A673 (cell line): ENCODE measurements at regions not wholly inside any gene's neighbourhood (a gene's known extent, or its start where the extent isn't known, plus 50 kb on each side); places are given as distances from the start of the nearest gene placed in this dataset.
A peak's percentile ranks its signal among the peaks of the same experiment; 100 is the strongest.

ENCODE experiments used
- BruUV-seq: library from RNA; stranded (reverse); fragments of 400-500 nt; replicated peaks from 2 replicates; lab custom pipeline; 2021; lab: Mats Ljungman, UMichigan
- CTCF ChIA-PET: fragments of 300-600 bp; sonication (Branson Sonifier 250); formaldehyde crosslinking; loops from one replicate; lab custom pipeline; 2022; ENCODE audit warnings: antibody characterized with exemption; lab: Charles Lee
- POLR2A ChIA-PET: fragments of 300-600 bp; sonication (Branson Sonifier 250); formaldehyde crosslinking; loops from one replicate; lab custom pipeline; 2022; ENCODE audit warnings: antibody characterized with exemption; ENCODE audit not compliant: low non-redundant PET; lab: Charles Lee
- DNase-seq: peaks from one replicate; pipeline ENCODE4 v3.0.0-alpha.2; 2015; ENCODE audit warnings: low spot score
- H3K27ac ChIP-seq: fragments of 200-600 bp; sonication (generic); 2 replicates; pipeline ENCODE4 v1.5.1; 2016; ENCODE audit warnings: mixed run types, low read depth, mild to moderate bottlenecking, mixed read lengths, antibody characterized with exemption, low read length; ENCODE audit not compliant: poor library complexity, severe bottlenecking
- H3K27me3 ChIP-seq: fragments of 200-600 bp; sonication (generic); replicated peaks from 2 replicates; pipeline ENCODE4 v1.6.1; 2017; ENCODE audit warnings: mixed run types, low read depth, mild to moderate bottlenecking, mixed read lengths, antibody characterized with exemption, low read length; ENCODE audit not compliant: insufficient read depth, poor library complexity
- H3K36me3 ChIP-seq: fragments of 200-600 bp; sonication (generic); 2 replicates; pipeline ENCODE4 v1.6.1; 2016; ENCODE audit warnings: mixed run types, mild to moderate bottlenecking, mixed read lengths, antibody characterized with exemption, low read length; ENCODE audit not compliant: insufficient read depth, poor library complexity, severe bottlenecking
- H3K4me1 ChIP-seq: fragments of 200-600 bp; sonication (generic); 2 replicates; pipeline ENCODE4 v1.6.1; 2017; ENCODE audit warnings: mixed run types, mild to moderate bottlenecking, mixed read lengths, antibody characterized with exemption, low read length; ENCODE audit not compliant: insufficient read depth, poor library complexity, severe bottlenecking
- H3K4me3 ChIP-seq: fragments of 200-600 bp; sonication (generic); 2 replicates; pipeline ENCODE4 v1.5.1; 2016; ENCODE audit warnings: low read depth, mixed run types, mild to moderate bottlenecking, mixed read lengths, low read length; ENCODE audit not compliant: poor library complexity, severe bottlenecking
- H3K9me3 ChIP-seq: fragments of 200-600 bp; sonication (generic); 2 replicates; pipeline ENCODE4 v1.6.1; 2016; ENCODE audit warnings: mixed run types, low read depth, mild to moderate bottlenecking, mixed read lengths, antibody characterized with exemption, low read length; ENCODE audit not compliant: poor library complexity, severe bottlenecking
- CTCF ChIP-seq: fragments of 300-800, 200-600 bp; sonication (generic); conservative IDR thresholded peaks from 2 replicates; pipeline ENCODE4 v1.5.1; 2017; ENCODE audit warnings: low read depth, mild to moderate bottlenecking, antibody characterized with exemption, low read length, moderate library complexity, mixed read lengths
- EZH2 ChIP-seq: fragments of 200-600 bp; sonication (generic); IDR thresholded peaks from 2 replicates; pipeline ENCODE4 v1.6.1; 2017; ENCODE audit warnings: borderline replicate concordance, low read depth, mild to moderate bottlenecking, mixed read lengths, antibody characterized with exemption, low read length; ENCODE audit not compliant: poor library complexity, severe bottlenecking
- intact Hi-C: fragments of 100-400 bp; cut with micrococcal nuclease; formaldehyde crosslinking; loops from one replicate; pipeline ENCODE4 v1.10.0; 2022; ENCODE audit not compliant: unreplicated experiment

- DNase-seq = no peak
Measured at GRCh38 chr17:77769215-77769614, 189.3 kb upstream of the TNRC6C start.

GRCh38 chr17:77769762-77770161, 188.7 kb upstream of the TNRC6C start:
- no peaks in the 10 kb centered on the region for H3K36me3 ChIP-seq
- no peak for DNase-seq
- CTCF ChIA-PET = no interaction called here
- no peak for TF ChIP-seq CTCF
- no peak for TF ChIP-seq EZH2
- no peaks in the 10 kb centered on the region for H3K4me1 ChIP-seq
- no peak overlapping the region for H3K4me3 ChIP-seq
- intact Hi-C loops = no loop called here
- no peaks in the 10 kb centered on the region for H3K27me3 ChIP-seq
- H3K9me3 ChIP-seq = no peaks in the 10 kb centered on the region
- no TSS peak for BruUV-seq
- H3K27ac ChIP-seq = no peak overlapping the region
- POLR2A ChIA-PET = no interaction called here

More at GRCh38 chr17:77769215-77769614, 189.3 kb upstream of the TNRC6C start:
- Histone ChIP-seq H3K4me3 (no peak overlapping the region), H3K36me3 (no peaks in the 10 kb centered on the region), H3K9me3 (no peaks in the 10 kb centered on the region), H3K27ac (no peak overlapping the region), H3K4me1 (no peaks in the 10 kb centered on the region), H3K27me3 (no peaks in the 10 kb centered on the region)
- ChIA-PET POLR2A (interaction anchor here (0.6 kb wide), 1 partner anchor 17 kb away, joined by 3 read pairs; no protein-coding TSS in a partner anchor), CTCF (no interaction called here)
- no peak for TF ChIP-seq CTCF
- intact Hi-C loops = no loop called here
- BruUV-seq = no TSS peak

GRCh38 chr17:77770331-77771105, 188.0 kb upstream of the TNRC6C start:
- Histone ChIP-seq H3K4me3 (no peak overlapping the region), H3K9me3 (no peaks in the 10 kb centered on the region), H3K27ac (no peak overlapping the region), H3K36me3 (no peaks in the 10 kb centered on the region), H3K27me3 (no peaks in the 10 kb centered on the region), H3K4me1 (no peaks in the 10 kb centered on the region)
- ChIA-PET POLR2A (interaction anchor here (0.6 kb wide), 1 partner anchor 118 kb away, joined by 4 read pairs; no protein-coding TSS in a partner anchor), CTCF (interaction anchor here (0.7 kb wide), 1 partner anchor 188 kb away, joined by 3 read pairs; no protein-coding TSS in a partner anchor)
- BruUV-seq = no TSS peak
- intact Hi-C loops = no loop called here
- TF ChIP-seq CTCF = no peak
- no peak for TF ChIP-seq EZH2
- DNase-seq = peak; percentile 40
